ENCODE measurements at regions not wholly inside any gene's neighbourhood (a gene's known extent, or its start where the extent isn't known, plus 50 kb on each side); places are given as distances from the start of the nearest gene placed in this dataset.

- TF ChIP-seq GATA2 (IDR thresholded peaks at IDR 0.05; ENCODE audit: low read depth, low read length) (no peak), GATA3 (IDR thresholded peaks at IDR 0.05; ENCODE audit: low read depth, low read length) (no peak)
Observed at GRCh38 chr12:24066865-24067264, 117.4 kb upstream of the SOX5 start.

Data from SH-SY5Y (cell line).